ENCODE measurements at regions not wholly inside any gene's neighbourhood (a gene's known extent, or its start where the extent isn't known, plus 50 kb on each side); places are given as distances from the start of the nearest gene placed in this dataset.

DNA sequence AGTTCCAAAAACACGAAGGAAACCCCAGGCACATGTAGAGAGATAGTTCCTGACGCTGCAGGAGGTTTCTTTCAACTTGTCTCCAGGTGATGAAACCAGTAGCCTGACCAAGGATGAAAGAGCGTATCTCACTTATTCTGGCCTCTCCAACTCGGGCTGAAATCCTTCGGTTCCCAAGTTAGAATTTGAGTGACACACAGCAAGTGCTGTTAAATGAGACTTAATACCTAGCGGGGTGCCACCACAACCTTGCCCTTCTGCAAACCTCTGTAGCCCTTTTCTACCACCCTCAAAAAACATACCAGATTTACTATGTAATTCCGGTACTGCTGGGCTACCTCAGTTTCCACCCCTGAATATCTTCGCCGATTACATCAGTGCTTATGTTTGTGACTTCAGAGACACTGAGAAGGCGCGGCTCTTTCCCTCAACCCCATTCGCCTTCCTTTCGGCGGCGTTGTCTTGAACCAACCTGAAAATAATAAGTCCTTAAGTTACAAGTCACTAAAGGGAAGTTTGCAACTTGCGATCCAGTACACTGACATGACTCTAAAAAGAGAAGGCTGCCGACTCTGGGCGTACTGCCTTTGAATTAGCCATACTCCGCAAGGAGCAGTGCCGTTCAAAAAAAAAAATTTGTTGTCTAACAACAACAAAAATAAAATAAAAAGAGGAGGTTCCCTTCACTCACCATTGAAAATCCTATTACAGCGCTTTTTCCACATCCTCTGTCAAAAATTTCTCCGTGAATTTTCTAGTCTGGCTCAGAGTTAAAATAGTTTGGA is 194.9 kb upstream of the ZNF184 start:
- no peak for TF ChIP-seq CTCF (IDR thresholded peaks at IDR 0.05)
- TF ChIP-seq POLR2A (IDR thresholded peaks at IDR 0.05), result no peak

Data from esophagus squamous epithelium (tissue), 4 donors.